ENCODE measurements at regions not wholly inside any gene's neighbourhood (a gene's known extent, or its start where the extent isn't known, plus 50 kb on each side); places are given as distances from the start of the nearest gene placed in this dataset.

DNA sequence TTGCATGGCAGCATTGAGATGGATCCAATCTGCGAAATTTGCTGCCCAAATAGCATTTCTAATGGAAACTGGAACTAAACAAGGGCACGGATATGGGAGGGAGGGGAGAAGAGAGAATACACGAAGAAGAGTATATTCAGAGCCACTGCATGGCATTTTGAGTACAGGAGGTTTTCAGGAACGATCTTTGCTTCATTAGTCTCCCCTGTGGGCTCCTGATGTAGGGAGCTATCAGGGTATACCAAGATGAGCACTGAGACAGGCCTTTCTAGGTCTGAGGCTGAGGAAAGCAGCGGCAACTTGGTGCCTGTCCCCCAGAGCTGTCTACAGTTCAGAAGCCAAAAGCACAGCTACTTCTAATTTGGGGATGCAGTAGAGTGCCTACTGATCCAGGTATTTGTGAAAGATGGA lies 257.7 kb upstream of the PMFBP1 start:
- Mint-ChIP-seq H3K4me1 (ENCODE audit: unreplicated experiment) (no peaks in the 10 kb centered on the region), H3K36me3 (peaks cover 9% of the 10 kb centered on the region), H3K27ac (no peak overlapping the region), H3K4me3 (no peak overlapping the region), H3K27me3 (no peaks in the 10 kb centered on the region), H3K9me3 (peaks cover 10% of the 10 kb centered on the region)
- no peak for DNase-seq (ENCODE audit: extremely low spot score, unreplicated experiment)
- TF ChIP-seq, protein P1, sequence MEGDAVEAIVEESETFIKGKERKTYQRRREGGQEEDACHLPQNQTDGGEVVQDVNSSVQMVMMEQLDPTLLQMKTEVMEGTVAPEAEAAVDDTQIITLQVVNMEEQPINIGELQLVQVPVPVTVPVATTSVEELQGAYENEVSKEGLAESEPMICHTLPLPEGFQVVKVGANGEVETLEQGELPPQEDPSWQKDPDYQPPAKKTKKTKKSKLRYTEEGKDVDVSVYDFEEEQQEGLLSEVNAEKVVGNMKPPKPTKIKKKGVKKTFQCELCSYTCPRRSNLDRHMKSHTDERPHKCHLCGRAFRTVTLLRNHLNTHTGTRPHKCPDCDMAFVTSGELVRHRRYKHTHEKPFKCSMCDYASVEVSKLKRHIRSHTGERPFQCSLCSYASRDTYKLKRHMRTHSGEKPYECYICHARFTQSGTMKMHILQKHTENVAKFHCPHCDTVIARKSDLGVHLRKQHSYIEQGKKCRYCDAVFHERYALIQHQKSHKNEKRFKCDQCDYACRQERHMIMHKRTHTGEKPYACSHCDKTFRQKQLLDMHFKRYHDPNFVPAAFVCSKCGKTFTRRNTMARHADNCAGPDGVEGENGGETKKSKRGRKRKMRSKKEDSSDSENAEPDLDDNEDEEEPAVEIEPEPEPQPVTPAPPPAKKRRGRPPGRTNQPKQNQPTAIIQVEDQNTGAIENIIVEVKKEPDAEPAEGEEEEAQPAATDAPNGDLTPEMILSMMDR (conservative IDR thresholded peaks at IDR 0.05), result no peak

DNA sequence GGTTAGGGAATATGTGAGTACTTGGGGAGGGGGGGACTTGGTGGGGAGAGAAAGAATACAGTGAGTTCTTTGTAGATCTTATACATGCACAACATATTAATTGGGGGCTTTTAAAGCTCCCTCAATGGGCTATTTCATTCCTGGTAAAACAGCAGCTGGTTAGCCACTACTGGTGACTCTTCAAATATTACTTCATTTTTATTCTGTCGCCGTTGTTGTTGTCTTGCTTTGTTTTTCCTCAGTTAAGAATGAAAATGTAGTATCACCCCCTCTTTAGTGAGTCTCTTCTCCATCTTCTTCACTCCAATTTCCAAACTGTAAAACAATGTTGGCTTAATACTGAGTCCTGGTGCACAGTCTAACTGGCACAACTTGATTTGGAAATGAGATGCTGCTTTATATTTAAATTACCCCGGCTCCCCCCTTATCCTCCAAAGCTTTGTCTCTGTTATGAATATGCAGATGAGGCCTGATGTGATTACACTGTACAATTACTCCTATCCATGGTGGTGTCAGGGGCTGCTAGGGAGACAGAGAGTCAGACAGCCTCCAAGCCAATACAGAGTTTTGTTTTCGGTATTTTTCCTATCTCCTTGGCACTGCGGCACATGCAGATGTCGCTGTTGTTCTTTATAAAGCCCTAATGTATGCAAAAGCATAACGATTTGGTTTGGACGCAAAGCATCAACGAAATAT lies 256.9 kb upstream of the PMFBP1 start:
- TF ChIP-seq, protein P1 (conservative IDR thresholded peaks at IDR 0.05), result no peak
- DNase-seq (ENCODE audit: extremely low spot score, unreplicated experiment), result no peak
- Mint-ChIP-seq H3K4me3 (no peak overlapping the region), H3K9me3 (peaks cover 1% of the 10 kb centered on the region), H3K27me3 (no peaks in the 10 kb centered on the region), H3K36me3 (peaks cover 9% of the 10 kb centered on the region), H3K4me1 (ENCODE audit: unreplicated experiment) (no peaks in the 10 kb centered on the region), H3K27ac (no peak overlapping the region)

DNA sequence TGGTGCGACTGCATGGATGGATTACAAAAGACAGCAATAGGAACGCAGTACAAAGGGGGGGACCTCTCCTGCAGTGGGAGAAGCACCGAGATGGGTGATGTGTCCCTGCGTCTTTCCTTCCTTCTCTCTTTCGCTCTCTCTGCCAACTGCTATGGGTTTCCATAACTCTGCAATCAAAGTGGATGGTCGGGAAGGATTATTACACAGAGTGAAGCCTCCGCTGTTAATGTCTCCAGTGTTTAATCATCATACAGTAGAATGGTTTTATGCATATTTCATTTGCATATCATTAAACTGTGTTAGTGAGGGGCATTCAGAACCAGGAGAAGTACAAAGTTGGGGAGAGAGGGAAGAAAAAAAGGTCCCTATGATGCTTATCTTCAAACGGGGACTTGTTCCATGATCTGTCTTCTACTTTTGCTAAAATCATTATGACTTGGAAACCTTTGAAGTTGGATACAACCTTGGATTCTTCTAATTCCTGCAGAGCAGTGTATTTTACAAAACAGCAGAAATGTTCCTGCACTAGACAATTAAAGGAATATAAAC lies 255.9 kb upstream of the PMFBP1 start:
- peaks cover 2% of the 10 kb centered on the region for H3K9me3 Mint-ChIP-seq
- DNase-seq (ENCODE audit: extremely low spot score, unreplicated experiment), result no peak
- H3K27me3 Mint-ChIP-seq, result no peaks in the 10 kb centered on the region
- no peaks in the 10 kb centered on the region for H3K4me1 Mint-ChIP-seq (ENCODE audit: unreplicated experiment)
- no peak overlapping the region for H3K4me3 Mint-ChIP-seq
- peaks cover 9% of the 10 kb centered on the region for H3K36me3 Mint-ChIP-seq
- no peak overlapping the region for H3K27ac Mint-ChIP-seq
- TF ChIP-seq, protein P1 (conservative IDR thresholded peaks at IDR 0.05), result no peak

DNA sequence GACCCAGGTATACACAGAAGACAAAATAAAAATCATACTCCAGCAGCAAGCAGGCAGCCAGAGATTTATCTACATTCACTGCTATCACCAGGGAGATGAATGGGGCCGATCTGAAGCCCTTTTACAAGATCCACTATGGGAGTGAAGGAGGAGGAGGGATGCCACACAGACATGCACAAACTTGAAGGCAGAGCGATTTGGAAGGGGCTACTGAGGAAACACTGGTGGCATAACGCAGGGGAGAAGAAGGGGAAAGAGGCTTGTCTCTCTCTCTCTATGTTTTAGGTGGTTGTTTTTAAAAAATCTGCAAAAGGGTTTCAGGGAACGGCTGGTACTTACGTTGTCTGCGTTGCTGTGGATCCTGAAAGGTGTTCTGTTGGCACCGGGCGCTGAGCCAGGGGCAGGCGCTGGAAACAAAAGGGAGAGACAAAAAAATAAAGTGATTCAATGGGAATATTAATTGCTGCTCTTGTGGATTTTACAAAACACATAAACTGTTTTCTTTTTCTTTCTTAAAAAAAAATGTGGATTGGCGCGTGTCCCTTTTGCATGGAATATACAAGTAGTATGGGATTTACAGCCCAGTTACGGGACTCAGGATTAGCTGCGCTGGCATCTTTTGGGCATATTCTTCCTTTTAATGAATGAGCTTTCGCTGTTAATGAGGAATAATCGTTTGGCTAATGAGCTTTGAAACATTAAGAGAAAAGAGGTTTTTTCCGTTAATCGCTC lies 255.3 kb upstream of the PMFBP1 start:
- DNase-seq (ENCODE audit: extremely low spot score, unreplicated experiment), result no peak
- no peaks in the 10 kb centered on the region for H3K27me3 Mint-ChIP-seq
- no peaks in the 10 kb centered on the region for H3K4me1 Mint-ChIP-seq (ENCODE audit: unreplicated experiment)
- H3K27ac Mint-ChIP-seq, result no peak overlapping the region
- H3K4me3 Mint-ChIP-seq, result no peak overlapping the region
- peaks cover 5% of the 10 kb centered on the region for H3K9me3 Mint-ChIP-seq
- H3K36me3 Mint-ChIP-seq, result peaks cover 12% of the 10 kb centered on the region
- TF ChIP-seq, protein P1 (conservative IDR thresholded peaks at IDR 0.05), result no peak

DNA sequence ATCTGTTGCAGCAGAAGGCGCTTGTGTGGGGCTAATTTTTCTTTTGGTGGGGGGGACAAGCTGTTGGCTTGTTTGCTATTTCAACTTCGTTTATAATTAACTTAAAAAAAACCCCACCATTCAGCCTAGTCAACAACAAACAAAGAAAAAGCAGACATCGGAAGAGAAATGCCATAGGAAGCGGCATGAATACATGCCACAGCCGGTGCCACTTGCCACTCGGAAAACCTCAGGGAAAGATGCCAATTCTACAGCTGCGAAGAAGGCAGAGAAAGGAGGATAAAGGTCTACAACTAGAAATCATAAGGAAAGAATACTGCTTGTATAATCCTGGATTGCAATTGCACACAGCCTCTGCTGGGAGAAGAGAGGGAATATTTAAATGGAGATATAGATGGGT lies 254.4 kb upstream of the PMFBP1 start:
- no peak for DNase-seq (ENCODE audit: extremely low spot score, unreplicated experiment)
- TF ChIP-seq, protein P1 (conservative IDR thresholded peaks at IDR 0.05), result no peak
- Mint-ChIP-seq H3K36me3 (peaks cover 12% of the 10 kb centered on the region), H3K27me3 (no peaks in the 10 kb centered on the region), H3K27ac (no peak overlapping the region), H3K9me3 (peaks cover 5% of the 10 kb centered on the region), H3K4me3 (no peak overlapping the region), H3K4me1 (ENCODE audit: unreplicated experiment) (no peaks in the 10 kb centered on the region)

Data from type B pancreatic cell (in vitro differentiated cells).